ENCODE measurements at regions not wholly inside any gene's neighbourhood (a gene's known extent, or its start where the extent isn't known, plus 50 kb on each side); places are given as distances from the start of the nearest gene placed in this dataset.
"Not testable (repeated sequence)": the region's sequence is repeated elsewhere in the genome, so short reads cannot be mapped to it uniquely, and the experiment has no call there.

- DNase-seq (ENCODE audit: low read depth, low spot score), result no peak
Observed at GRCh38 chr12:91461061-91461460, 278.4 kb upstream of the DCN start.

GRCh38 chr12:91460469-91460868, 277.9 kb upstream of the DCN start:
- DNase-seq (ENCODE audit: low read depth, low spot score), result no peak

- no peak for DNase-seq (ENCODE audit: low read depth, low spot score)
Observed at GRCh38 chr12:91455321-91455720, 272.7 kb upstream of the DCN start.

- DNase-seq (ENCODE audit: low read depth, low spot score), result no peak
Observed at GRCh38 chr12:91454179-91454578, 271.6 kb upstream of the DCN start.

GRCh38 chr12:91452464-91452863, 269.8 kb upstream of the DCN start:
- not testable (repeated sequence) for DNase-seq (ENCODE audit: low read depth, low spot score)

- DNase-seq (ENCODE audit: low read depth, low spot score), result no peak
Observed at GRCh38 chr12:91441993-91442952, 259.7 kb upstream of the DCN start.

DNA sequence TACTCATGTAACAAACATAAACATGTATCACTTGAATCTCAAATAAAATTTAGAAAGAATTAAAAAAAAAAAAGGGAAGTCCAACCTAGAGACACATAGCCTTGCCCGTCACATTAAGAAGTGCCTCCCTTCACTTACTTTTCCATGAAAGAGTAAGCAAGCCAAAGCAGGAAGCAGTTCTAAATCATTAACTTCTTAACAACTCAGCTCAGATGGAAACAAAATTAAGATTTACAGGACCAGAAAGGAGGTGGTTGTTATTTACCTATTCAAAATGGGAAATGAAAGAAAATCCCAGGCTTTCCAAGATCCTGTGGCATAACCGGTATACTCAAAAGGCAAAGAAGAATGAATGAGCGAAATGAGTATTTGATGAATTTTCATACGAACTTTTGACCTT, 258.6 kb upstream of the DCN start:
- DNase-seq (ENCODE audit: low read depth, low spot score), result no peak

DNA sequence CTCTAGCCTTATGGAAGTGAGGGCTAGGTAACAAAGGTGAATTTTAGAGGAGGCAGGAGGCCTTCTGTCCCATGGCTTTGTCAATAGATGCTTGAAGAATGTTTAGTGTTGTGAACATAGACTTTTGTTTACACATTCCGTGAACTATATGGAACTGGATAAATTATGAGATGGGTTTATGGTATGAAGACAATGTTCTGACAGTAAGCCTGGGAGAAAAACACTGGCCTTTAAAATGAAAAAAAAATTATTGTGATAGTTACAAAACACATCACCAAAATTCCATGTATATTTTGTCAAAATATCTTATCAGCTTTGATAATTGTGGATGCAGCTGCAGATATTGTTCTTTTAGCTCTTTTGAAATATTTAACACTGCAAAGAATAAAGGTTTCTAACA, 251.5 kb upstream of the DCN start:
- no peak for DNase-seq (ENCODE audit: low read depth, low spot score)

GRCh38 chr12:91432755-91433154, 250.1 kb upstream of the DCN start:
- DNase-seq (ENCODE audit: low read depth, low spot score), result no peak

DNA sequence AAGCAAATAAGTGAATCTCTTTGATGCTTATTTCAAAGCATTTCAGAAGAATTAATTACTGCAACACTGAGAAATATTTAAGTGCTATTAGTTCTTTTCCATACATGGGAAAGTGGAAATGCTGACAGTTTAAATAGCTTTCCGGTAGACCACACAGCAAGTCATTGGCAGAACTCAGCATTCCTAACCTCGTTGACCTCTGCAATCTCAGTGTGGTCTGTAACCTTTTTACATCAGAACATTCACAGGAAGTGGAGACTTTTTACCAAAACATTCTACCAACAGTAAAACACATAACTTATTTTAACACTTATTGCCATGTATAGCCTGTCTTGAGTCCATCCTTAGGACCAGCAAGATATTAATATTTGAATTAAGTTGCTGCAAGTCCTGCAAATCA, 249.5 kb upstream of the DCN start:
- DNase-seq (ENCODE audit: low read depth, low spot score), result no peak

GRCh38 chr12:91424506-91424905, 241.9 kb upstream of the DCN start:
- DNase-seq (ENCODE audit: low read depth, low spot score), result no peak

- DNase-seq (ENCODE audit: low read depth, low spot score), result no peak
Observed at GRCh38 chr12:91423693-91424050, 241.1 kb upstream of the DCN start.

- DNase-seq (ENCODE audit: low read depth, low spot score), result no peak
Observed at GRCh38 chr12:91422811-91423692, 240.4 kb upstream of the DCN start.

GRCh38 chr12:91422127-91422526, 239.5 kb upstream of the DCN start:
- DNase-seq (ENCODE audit: low read depth, low spot score), result no peak

- DNase-seq (ENCODE audit: low read depth, low spot score), result no peak
Observed at GRCh38 chr12:91419809-91420208, 237.2 kb upstream of the DCN start.

DNA sequence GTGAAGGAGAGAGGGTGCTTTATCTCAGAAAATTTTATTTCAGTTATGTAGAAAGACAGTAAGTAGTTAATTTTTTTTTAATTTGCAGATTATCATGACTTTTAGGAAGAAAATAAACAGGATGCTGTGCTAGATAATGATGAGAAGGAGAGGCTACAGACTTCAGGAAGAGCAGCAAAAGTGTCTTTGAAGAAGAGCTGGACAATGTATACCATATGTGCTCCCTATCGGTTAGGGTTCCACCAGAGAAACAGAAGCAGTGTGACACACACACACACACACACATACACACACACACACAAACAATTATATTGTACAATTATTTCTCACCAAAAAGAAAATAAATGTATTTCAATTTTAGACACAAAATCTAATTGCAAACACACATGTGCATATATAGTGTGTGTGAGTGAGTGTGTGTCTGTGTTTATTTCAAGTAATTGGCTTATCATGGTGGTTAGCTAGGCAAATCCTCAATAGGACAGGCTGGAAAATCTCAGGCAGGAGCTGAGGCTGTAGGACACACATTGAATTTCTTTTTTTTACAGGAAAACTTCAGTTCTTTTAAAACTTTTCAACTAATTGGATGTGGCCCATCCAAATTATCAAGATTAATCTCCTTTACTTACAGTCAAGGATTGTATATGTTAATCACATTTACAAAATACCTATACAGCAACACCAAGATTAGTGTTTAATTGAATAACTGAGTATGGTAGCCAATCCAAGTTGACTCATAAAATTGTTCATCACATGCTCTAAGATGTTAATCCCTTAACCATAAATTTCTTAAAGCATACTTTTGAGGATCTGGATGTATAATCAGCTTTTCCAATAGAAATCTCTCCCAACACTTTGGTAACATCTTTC, 235.8 kb upstream of the DCN start:
- no peak for DNase-seq (ENCODE audit: low read depth, low spot score)

DNA sequence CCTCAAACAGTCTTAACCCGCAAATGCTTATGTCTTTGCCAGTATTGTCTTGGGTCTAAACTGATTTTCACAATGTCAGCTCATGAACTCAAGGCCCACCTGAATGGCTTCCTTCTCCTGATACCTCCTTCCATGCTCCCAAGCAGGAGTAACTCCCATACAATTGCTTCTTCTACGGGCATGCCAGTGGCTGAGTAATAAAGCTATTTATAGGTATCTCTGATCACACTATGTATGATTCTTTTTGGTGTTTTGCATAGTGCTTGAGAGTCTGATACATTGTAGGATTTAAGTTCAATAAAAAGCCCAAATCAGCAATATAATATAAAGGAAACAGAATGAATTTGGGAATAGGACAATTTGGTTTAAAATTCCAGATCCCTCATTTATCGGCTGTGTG, 235.0 kb upstream of the DCN start:
- DNase-seq (ENCODE audit: low read depth, low spot score), result no peak

GRCh38 chr12:91414636-91415035, 232.0 kb upstream of the DCN start:
- DNase-seq (ENCODE audit: low read depth, low spot score), result no peak

GRCh38 chr12:91413581-91414546, 231.2 kb upstream of the DCN start:
- DNase-seq (ENCODE audit: low read depth, low spot score), result no peak

DNA sequence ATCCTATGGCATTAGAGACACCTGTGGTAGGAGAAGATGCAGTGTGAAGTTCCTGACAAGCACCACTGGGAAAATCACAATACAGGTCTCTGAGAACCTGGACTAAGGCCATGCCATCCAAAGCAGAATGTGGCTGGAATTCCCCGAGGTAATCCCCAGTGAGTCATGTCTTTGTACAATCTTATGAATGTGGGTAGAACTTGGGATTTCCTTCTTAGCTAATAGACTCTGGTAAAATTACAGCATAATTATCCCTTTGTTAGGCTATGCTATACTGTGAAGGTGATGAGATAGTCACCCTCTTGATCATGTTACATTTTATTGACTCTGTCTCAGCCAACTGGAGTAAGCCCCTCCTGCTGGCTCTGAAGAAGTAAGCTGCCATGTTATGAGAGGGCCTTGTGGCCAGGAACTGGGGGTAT, 224.3 kb upstream of the DCN start:
- no peak for DNase-seq (ENCODE audit: low read depth, low spot score)

Measured in smooth muscle cell of the brain vasculature (primary cell).